ENCODE measurements at regions not wholly inside any gene's neighbourhood (a gene's known extent, or its start where the extent isn't known, plus 50 kb on each side); places are given as distances from the start of the nearest gene placed in this dataset.
A peak's percentile ranks its signal among the peaks of the same experiment; 100 is the strongest.
"Not testable (repeated sequence)": the region's sequence is repeated elsewhere in the genome, so short reads cannot be mapped to it uniquely, and the experiment has no call there.

DNA sequence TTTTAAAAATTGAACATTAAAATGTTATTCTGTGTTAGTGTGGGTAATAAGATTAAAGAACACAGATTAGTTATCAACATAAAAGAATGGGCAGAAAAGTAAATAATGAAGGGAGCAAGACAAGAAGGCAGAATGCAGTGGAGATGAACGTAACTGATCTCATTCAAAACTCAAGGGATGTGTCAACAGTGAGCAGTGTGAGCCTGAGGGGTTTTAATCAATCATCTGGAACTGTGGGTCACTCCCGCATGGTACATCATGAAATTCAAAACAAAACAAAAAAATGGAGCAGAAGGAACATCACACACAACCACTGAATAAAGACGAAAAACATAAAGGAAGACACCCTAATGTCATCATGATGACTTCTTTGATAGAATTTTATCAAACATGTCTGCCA, 206.6 kb upstream of the FAM240B start:
- intact Hi-C loops (cut with micrococcal nuclease; ENCODE audit: unreplicated experiment); FAIRE-seq; H3K27me3 ChIP-seq (ENCODE audit: control insufficient read depth in 1 of 2, insufficient read depth in 2 of 2, low read length in 2 of 2); H3K4me2 ChIP-seq (ENCODE audit: low read depth, low read length); CTCF ChIA-PET (ENCODE audit: low intra/inter-chr PET ratio, low total read pairs); H3K36me3 ChIP-seq (replicated peaks in 1 of 2; ENCODE audit: control insufficient read depth in 1 of 2, insufficient read depth in 2 of 2, low read length in 2 of 2); H3K4me3 ChIP-seq (replicated peaks in 1 of 3; ENCODE audit: insufficient read depth in 1 of 3, low read depth in 2 of 3, low read length in 3 of 3); H2AFZ ChIP-seq (ENCODE audit: low read length); ATAC-seq; DNase-seq (ENCODE audit: low spot score); POLR2A ChIA-PET; H3K79me2 ChIP-seq (ENCODE audit: insufficient read depth, low read length); BruUV-seq (replicated peaks); H4K20me1 ChIP-seq (ENCODE audit: insufficient read depth, low read length); H3K9ac ChIP-seq (ENCODE audit: insufficient read depth, low read depth, low read length); H3K9me3 ChIP-seq (ENCODE audit: low read length); H3K4me1 ChIP-seq (ENCODE audit: insufficient read depth, low read length); H3K27ac ChIP-seq (ENCODE audit: extremely low read length, insufficient read depth, low read length); in situ Hi-C loops (cut with HindIII; ENCODE audit: extremely low pct_ligation_motif_present, low pct_unique_long_range_greater_than_20kb): not testable (repeated sequence)
- WGBS (ENCODE audit: low lambda C conversion rate): no CpG with 5 or more reads among the region's 3 CpGs

GRCh38 chr9:38921253-38921652, 201.3 kb upstream of the FAM240B start:
- BruUV-seq (replicated peaks); H4K20me1 ChIP-seq (ENCODE audit: insufficient read depth, low read length); in situ Hi-C loops (cut with HindIII; ENCODE audit: extremely low pct_ligation_motif_present, low pct_unique_long_range_greater_than_20kb); H3K4me2 ChIP-seq (ENCODE audit: low read depth, low read length); intact Hi-C loops (cut with micrococcal nuclease; ENCODE audit: unreplicated experiment); H3K9ac ChIP-seq (ENCODE audit: insufficient read depth, low read depth, low read length); H2AFZ ChIP-seq (ENCODE audit: low read length); H3K9me3 ChIP-seq (ENCODE audit: low read length); H3K36me3 ChIP-seq (replicated peaks in 1 of 2; ENCODE audit: control insufficient read depth in 1 of 2, insufficient read depth in 2 of 2, low read length in 2 of 2); H3K27ac ChIP-seq (ENCODE audit: extremely low read length, insufficient read depth, low read length); ATAC-seq; POLR2A ChIA-PET; H3K27me3 ChIP-seq (ENCODE audit: control insufficient read depth in 1 of 2, insufficient read depth in 2 of 2, low read length in 2 of 2); H3K4me1 ChIP-seq (ENCODE audit: insufficient read depth, low read length); H3K4me3 ChIP-seq (replicated peaks in 1 of 3; ENCODE audit: insufficient read depth in 1 of 3, low read depth in 2 of 3, low read length in 3 of 3); DNase-seq (ENCODE audit: low spot score); FAIRE-seq; CTCF ChIA-PET (ENCODE audit: low intra/inter-chr PET ratio, low total read pairs); H3K79me2 ChIP-seq (ENCODE audit: insufficient read depth, low read length): not testable (repeated sequence)
- WGBS (ENCODE audit: low lambda C conversion rate): no CpG with 5 or more reads among the region's 3 CpGs

DNA sequence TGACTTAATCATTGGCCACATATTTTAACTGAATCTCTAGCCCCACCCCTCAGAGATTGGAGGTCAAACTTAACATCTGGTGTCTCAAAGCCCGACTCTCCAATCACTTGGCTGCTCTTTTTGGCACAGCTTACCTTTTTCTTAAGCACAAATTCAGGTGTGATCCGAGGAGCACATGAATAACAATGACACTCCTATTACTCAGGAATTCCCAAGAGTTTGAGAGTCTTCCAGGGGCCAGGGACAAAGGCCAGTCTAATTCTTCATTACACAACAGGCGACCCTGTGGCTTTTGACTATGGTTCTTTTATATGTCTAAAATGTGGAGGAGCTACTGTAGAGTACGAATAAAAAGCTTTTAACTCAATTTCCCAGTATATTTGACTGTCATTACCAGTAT, 190.7 kb upstream of the FAM240B start:
- ATAC-seq; intact Hi-C loops (cut with micrococcal nuclease; ENCODE audit: unreplicated experiment); H3K36me3 ChIP-seq (replicated peaks in 1 of 2; ENCODE audit: control insufficient read depth in 1 of 2, insufficient read depth in 2 of 2, low read length in 2 of 2); H4K20me1 ChIP-seq (ENCODE audit: insufficient read depth, low read length); H3K27ac ChIP-seq (ENCODE audit: extremely low read length, insufficient read depth, low read length); H3K9ac ChIP-seq (ENCODE audit: insufficient read depth, low read depth, low read length); H3K4me3 ChIP-seq (replicated peaks in 1 of 3; ENCODE audit: insufficient read depth in 1 of 3, low read depth in 2 of 3, low read length in 3 of 3); POLR2A ChIA-PET; H3K9me3 ChIP-seq (ENCODE audit: low read length); in situ Hi-C loops (cut with HindIII; ENCODE audit: extremely low pct_ligation_motif_present, low pct_unique_long_range_greater_than_20kb); H3K79me2 ChIP-seq (ENCODE audit: insufficient read depth, low read length); CTCF ChIA-PET (ENCODE audit: low intra/inter-chr PET ratio, low total read pairs); BruUV-seq (replicated peaks); H3K4me1 ChIP-seq (ENCODE audit: insufficient read depth, low read length); DNase-seq (ENCODE audit: low spot score); H3K4me2 ChIP-seq (ENCODE audit: low read depth, low read length); FAIRE-seq; H3K27me3 ChIP-seq (ENCODE audit: control insufficient read depth in 1 of 2, insufficient read depth in 2 of 2, low read length in 2 of 2); H2AFZ ChIP-seq (ENCODE audit: low read length): not testable (repeated sequence)
- WGBS (ENCODE audit: low lambda C conversion rate): 0% methylated on average over 2 of the region's 4 CpGs

- H3K79me2 ChIP-seq (ENCODE audit: insufficient read depth, low read length); H3K36me3 ChIP-seq (replicated peaks in 1 of 2; ENCODE audit: control insufficient read depth in 1 of 2, insufficient read depth in 2 of 2, low read length in 2 of 2); BruUV-seq (replicated peaks); H3K4me2 ChIP-seq (ENCODE audit: low read depth, low read length); H2AFZ ChIP-seq (ENCODE audit: low read length); H3K9ac ChIP-seq (ENCODE audit: insufficient read depth, low read depth, low read length); intact Hi-C loops (cut with micrococcal nuclease; ENCODE audit: unreplicated experiment); H3K27ac ChIP-seq (ENCODE audit: extremely low read length, insufficient read depth, low read length); H3K27me3 ChIP-seq (ENCODE audit: control insufficient read depth in 1 of 2, insufficient read depth in 2 of 2, low read length in 2 of 2); FAIRE-seq; in situ Hi-C loops (cut with HindIII; ENCODE audit: extremely low pct_ligation_motif_present, low pct_unique_long_range_greater_than_20kb); H3K9me3 ChIP-seq (ENCODE audit: low read length); H4K20me1 ChIP-seq (ENCODE audit: insufficient read depth, low read length); H3K4me1 ChIP-seq (ENCODE audit: insufficient read depth, low read length); DNase-seq (ENCODE audit: low spot score); POLR2A ChIA-PET; CTCF ChIA-PET (ENCODE audit: low intra/inter-chr PET ratio, low total read pairs); H3K4me3 ChIP-seq (replicated peaks in 1 of 3; ENCODE audit: insufficient read depth in 1 of 3, low read depth in 2 of 3, low read length in 3 of 3): not testable (repeated sequence)
- ATAC-seq: peak; percentile 48; the same call in 2 of the 3 replicates
- WGBS (ENCODE audit: low lambda C conversion rate): no CpG with 5 or more reads among the region's 11 CpGs
These were observed 184.8 kb upstream of the FAM240B start for GRCh38 chr9:38904719-38905118.

Data from HepG2 (cell line).